Adrenal gland (tissue), 5 donors: ENCODE measurements at regions not wholly inside any gene's neighbourhood (a gene's known extent, or its start where the extent isn't known, plus 50 kb on each side); places are given as distances from the start of the nearest gene placed in this dataset.

Source experiments
- CTCF ChIP-seq, 6 experiments: fragments of 450-650 bp in 4 of 6; fragments of 200-600 bp in 2 of 6; sonication (generic) in 1 of 6; IDR thresholded peaks; 1 replicate in 5 of 6; 2 replicates in 1 of 6; pipeline versions ENCODE4 v1.5.1 to v1.8.0; 2016 to 2021; ENCODE audit warnings: antibody characterized with exemption in 6 of 6, mild to moderate bottlenecking in 2 of 6, moderate library complexity in 1 of 6
- POLR2A ChIP-seq, 2 donors: fragments of 450-650 bp; IDR thresholded peaks; one replicate each; pipeline ENCODE4 v1.6.1; 2017; ENCODE audit warnings: antibody characterized with exemption in 2 of 2, mild to moderate bottlenecking in 2 of 2, moderate library complexity in 1 of 2
- donor health status: DM: no; HTN: no; CAD: no.

GRCh38 chr6:25113436-25113835 lies 165.7 kb upstream of the CARMIL1 start:
- TF ChIP-seq CTCF (IDR thresholded peaks at IDR 0.05), result no peak
- TF ChIP-seq POLR2A (IDR thresholded peaks at IDR 0.05), result no peak
